Kidney epithelial cell (primary cell): ENCODE measurements at regions not wholly inside any gene's neighbourhood (a gene's known extent, or its start where the extent isn't known, plus 50 kb on each side); places are given as distances from the start of the nearest gene placed in this dataset.

Source experiments
- DNase-seq: peaks from one replicate; pipeline ENCODE4 v3.0.0-alpha.2; 2010; ENCODE audit warnings: low read depth
- H3K27me3 ChIP-seq: 2 replicates; pipeline ENCODE4 v1.6.0; 2011; ENCODE audit warnings: low read length; ENCODE audit not compliant: control insufficient read depth, insufficient read depth
- H3K36me3 ChIP-seq: 2 replicates; pipeline ENCODE4 v1.5.1; 2011; ENCODE audit warnings: low read length; ENCODE audit not compliant: control insufficient read depth, insufficient read depth
- H3K4me3 ChIP-seq: 2 replicates; pipeline ENCODE4 v1.5.1; 2011; ENCODE audit warnings: low read depth, mild to moderate bottlenecking, control low read depth, low read length
- TF ChIP-seq, protein P1 (sequence below): IDR thresholded peaks from 2 replicates; pipeline ENCODE4 v1.5.1; 2011; ENCODE audit warnings: mild to moderate bottlenecking, moderate library complexity, low read length, control low read depth, inconsistent platforms; ENCODE audit not compliant: insufficient read depth, poor library complexity, severe bottlenecking

DNA sequence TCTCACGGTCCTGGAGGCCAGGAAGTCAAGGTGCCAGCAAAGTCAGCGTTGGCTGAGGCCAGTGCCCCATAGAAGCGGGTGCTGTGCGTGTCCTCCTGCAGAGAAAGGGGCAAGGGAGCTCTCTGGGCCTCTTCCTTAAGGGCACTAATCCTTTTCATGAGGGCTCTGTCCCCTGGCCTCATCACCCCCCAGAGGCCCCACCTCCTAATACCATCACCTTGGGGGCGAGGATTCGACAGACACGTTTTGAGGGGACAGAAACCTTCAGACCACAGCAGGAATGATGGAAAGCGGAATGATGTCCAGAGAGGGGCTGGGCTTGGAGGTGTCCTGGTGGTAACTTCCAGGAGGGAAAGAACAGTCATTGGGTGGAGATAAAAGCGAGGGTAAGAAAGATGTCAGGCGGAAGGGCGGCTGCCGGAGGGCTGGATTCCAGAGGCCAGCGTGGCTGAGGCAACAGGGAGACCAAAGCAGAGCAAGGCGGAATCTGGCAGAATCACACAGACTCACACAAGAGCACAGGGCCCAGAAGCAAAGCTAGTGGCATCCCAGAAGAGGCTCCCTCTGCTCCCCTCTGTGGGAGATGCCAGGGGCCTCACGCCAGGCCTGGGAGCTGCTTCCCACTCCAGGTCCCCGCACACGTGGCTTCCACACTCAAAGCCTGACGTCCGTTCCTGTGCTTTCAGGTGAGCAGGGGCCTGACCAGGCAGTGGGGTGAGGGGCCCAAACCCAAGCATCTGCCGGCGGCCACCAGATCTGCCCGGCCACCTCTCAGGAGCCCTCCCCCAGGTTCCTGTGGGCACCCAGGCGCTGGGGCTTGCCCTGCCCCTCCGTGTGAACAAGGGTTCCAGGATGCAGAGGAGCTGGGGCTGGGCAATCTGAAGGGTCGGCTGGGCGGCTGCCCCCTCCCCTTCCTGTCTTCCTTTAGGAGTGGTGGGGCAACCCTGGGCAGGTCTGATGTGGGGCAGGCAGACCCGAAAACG is 784.5 kb downstream of the BRD1 start:
- Histone ChIP-seq H3K4me3 (no peak overlapping the region), H3K27me3 (no peaks in the 10 kb centered on the region), H3K36me3 (no peaks in the 10 kb centered on the region)
- DNase-seq = no peak
- TF ChIP-seq, protein P1, sequence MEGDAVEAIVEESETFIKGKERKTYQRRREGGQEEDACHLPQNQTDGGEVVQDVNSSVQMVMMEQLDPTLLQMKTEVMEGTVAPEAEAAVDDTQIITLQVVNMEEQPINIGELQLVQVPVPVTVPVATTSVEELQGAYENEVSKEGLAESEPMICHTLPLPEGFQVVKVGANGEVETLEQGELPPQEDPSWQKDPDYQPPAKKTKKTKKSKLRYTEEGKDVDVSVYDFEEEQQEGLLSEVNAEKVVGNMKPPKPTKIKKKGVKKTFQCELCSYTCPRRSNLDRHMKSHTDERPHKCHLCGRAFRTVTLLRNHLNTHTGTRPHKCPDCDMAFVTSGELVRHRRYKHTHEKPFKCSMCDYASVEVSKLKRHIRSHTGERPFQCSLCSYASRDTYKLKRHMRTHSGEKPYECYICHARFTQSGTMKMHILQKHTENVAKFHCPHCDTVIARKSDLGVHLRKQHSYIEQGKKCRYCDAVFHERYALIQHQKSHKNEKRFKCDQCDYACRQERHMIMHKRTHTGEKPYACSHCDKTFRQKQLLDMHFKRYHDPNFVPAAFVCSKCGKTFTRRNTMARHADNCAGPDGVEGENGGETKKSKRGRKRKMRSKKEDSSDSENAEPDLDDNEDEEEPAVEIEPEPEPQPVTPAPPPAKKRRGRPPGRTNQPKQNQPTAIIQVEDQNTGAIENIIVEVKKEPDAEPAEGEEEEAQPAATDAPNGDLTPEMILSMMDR = no peak

DNA sequence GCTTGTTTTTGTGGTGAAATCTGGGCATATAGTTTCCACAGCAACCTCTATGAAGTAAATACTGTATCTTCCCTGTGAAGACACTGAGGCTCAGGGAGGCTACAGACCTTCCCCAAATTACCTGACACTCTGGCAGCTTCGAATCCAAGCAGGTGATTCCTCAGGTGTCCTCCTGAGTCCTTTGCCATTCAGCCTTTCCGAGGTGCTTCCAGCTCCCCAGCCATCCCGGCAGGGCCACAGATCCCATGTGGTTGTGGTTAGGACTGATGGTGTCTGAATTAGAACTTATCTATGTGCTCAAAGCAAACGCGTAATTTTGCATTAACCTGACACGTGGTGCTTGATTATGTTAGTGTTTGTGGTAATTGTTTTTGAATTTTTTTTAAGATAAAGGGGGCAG is 785.6 kb downstream of the BRD1 start:
- no peak for DNase-seq
- no peaks in the 10 kb centered on the region for H3K27me3 ChIP-seq
- H3K4me3 ChIP-seq = no peak overlapping the region
- TF ChIP-seq, protein P1 = no peak
- H3K36me3 ChIP-seq = no peaks in the 10 kb centered on the region

DNA sequence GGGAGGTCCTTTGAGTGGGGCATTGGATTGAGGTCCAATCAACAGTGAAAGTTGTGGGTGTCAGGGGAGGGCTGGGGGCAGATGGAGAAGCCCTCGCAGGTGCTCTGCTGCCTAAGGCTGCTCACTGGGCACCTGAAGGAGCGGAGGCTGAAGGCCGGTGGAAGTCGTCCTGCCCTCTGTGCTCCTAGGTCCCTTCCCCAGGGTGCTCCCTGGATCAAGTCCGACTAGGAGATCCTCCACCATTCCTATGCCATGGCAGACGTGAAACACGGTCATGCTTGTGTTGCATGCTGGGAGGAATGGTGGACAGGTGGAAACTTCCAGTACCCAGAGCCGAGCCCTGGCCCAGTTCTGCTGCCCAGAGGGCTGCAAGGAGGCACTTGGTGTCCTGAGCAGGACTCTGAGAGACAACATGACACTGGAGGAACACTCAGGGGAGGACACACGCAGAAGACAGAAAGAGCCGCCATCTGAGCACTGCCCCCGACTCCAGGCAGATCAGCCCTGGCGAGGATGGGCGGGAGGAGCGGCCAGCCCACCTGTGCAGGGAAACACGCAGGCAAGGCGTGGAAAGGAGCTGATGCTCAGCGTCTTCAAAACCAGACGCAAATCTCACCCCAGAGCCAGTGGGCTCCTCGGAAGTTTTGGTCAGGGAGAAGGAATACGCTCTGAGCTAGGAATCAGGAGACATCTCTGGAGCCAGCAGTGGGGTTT is 786.8 kb downstream of the BRD1 start:
- no peaks in the 10 kb centered on the region for H3K27me3 ChIP-seq
- DNase-seq = no peak
- no peak overlapping the region for H3K4me3 ChIP-seq
- no peaks in the 10 kb centered on the region for H3K36me3 ChIP-seq
- TF ChIP-seq, protein P1 = no peak

DNA sequence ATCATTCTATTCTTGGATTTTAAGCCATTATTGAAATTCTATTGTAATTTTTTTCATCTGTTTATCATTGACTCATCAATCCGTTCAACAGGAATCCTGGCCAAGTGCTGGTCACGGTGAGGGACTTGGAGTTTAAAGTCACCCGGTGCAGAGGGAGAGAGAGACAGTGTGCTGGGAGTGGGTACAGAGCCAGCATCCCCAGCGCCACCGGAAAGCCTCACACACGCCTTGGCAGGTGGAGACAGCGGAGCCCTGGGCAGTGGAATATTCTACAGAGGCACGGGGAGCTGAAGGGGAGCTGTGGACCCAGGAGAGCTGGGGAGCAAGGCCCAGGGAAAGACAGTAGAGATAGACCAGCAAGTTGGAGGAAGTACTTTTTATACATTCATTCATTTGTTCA is 787.6 kb downstream of the BRD1 start:
- Histone ChIP-seq H3K27me3 (no peaks in the 10 kb centered on the region), H3K36me3 (no peaks in the 10 kb centered on the region), H3K4me3 (no peak overlapping the region)
- DNase-seq = no peak
- TF ChIP-seq, protein P1 = no peak

DNA sequence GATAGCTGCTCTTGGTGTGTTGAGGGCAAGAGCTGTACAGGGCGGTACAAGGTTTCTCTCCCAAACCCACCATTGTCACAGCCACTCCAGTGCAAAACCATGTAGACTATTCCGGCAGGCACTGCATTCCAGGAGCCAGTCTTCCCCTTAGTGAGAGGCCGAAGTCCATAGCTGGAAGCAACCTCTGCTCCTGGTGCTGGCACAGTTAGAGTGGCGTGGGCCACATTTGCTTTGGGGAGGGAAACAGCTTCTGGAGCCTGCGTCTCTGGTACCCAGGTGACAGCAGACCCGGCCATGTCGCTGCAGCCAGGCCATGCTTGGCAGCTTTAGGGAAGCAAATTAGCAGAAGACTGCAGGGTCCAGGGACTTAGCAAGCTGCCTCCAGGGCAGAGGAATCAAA is 788.0 kb downstream of the BRD1 start:
- no peak overlapping the region for H3K4me3 ChIP-seq
- TF ChIP-seq, protein P1 = no peak
- no peaks in the 10 kb centered on the region for H3K36me3 ChIP-seq
- no peaks in the 10 kb centered on the region for H3K27me3 ChIP-seq
- DNase-seq = no peak
